Ammon's horn (tissue), 1 donor: ENCODE measurements at regions not wholly inside any gene's neighbourhood (a gene's known extent, or its start where the extent isn't known, plus 50 kb on each side); places are given as distances from the start of the nearest gene placed in this dataset.

Source experiments
- DNase-seq: peaks from one replicate; pipeline ENCODE4 v3.0.0-alpha.2; 2016; ENCODE audit warnings: low spot score

- no peak for DNase-seq
Measured at GRCh38 chr17:69605571-69605970, 191.1 kb downstream of the MAP2K6 start.

DNA sequence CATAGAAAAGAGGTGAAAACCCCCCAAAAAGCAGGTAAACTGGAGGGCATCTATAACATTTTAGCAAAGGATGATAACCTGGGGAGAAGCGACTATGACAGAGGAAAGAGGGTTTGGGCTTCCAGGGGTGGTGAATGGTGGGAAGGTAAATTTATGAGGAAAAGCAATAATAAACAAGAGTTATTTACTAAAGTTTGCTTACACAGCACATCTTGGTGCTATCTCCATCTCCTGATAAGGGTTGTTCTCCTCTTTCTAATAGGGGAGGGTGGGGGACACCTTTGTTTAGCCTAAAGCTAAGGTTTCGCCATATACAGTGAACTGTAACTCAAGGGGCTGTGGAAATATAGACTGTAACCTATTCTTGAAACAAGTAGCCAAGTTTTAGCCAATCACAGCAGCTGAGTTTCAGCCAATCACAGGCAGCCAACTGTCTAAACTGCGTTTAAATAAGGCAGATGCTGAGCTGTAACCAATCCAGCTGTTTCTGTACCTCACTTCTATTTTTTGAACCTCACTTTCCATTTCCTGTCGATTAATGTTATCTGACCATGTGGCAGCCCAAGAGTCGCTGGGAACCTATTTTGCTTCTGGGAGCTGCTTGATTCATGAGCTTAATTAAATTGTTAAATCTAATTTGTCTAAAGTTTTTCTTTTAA lies 191.8 kb downstream of the MAP2K6 start:
- no peak for DNase-seq

- DNase-seq: peak; percentile 91
Measured at GRCh38 chr17:69607162-69607834, 192.8 kb downstream of the MAP2K6 start.

DNA sequence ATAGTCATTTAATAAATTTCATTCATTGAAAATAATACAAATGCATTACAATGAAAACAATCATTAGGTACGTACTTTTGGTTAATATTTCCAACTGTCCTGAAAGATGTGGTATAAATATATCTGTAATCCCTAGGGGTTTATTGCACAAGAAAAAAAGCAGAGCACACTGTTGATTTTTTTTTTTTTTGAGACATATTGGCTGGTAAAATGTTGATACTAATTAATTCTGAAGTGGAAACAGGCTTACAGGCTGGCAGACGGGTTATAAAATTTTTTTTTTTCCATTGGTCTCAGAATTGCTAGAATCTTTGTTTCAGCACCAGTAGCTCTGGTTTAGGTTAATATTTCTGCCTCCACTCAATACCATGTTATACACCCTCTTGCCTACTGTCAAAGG lies 193.6 kb downstream of the MAP2K6 start:
- DNase-seq: no peak

DNA sequence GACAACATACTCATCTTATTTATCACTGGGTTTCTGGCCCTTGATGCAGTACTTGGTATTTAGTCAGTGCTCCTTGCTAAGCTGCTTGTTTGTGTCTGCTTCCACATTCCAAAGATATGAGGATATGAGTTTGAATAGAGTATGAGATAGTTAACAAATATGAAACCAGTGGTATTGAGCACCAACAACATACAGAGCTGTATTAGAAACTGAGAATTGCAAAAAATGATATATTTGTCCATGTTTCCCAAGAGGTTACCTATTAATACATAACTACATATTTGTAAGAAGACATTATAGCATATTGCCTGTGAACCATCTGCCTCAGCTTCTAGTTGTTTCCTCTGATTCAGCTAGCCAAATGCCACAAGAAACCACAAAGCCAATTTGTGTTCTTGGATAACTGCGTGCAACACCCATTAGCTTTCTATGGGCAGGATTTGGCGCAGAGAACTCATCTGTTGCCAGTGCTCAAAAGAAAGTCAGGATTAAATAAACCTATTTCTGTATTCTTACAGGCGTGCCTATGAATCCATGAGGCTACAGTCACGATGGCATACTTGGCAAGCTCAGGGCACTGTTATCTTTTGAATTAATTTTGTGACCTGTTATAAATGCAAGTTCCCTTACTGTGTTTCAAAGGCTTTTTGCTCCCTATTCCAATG lies 194.4 kb downstream of the MAP2K6 start:
- DNase-seq: peak; percentile 36

- DNase-seq: peak; percentile 30
Measured at GRCh38 chr17:69609473-69610305, 195.2 kb downstream of the MAP2K6 start.

- no peak for DNase-seq
Measured at GRCh38 chr17:69620363-69620762, 205.9 kb downstream of the MAP2K6 start.

- DNase-seq: no peak
Measured at GRCh38 chr17:69625474-69625873, 211.0 kb downstream of the MAP2K6 start.

DNA sequence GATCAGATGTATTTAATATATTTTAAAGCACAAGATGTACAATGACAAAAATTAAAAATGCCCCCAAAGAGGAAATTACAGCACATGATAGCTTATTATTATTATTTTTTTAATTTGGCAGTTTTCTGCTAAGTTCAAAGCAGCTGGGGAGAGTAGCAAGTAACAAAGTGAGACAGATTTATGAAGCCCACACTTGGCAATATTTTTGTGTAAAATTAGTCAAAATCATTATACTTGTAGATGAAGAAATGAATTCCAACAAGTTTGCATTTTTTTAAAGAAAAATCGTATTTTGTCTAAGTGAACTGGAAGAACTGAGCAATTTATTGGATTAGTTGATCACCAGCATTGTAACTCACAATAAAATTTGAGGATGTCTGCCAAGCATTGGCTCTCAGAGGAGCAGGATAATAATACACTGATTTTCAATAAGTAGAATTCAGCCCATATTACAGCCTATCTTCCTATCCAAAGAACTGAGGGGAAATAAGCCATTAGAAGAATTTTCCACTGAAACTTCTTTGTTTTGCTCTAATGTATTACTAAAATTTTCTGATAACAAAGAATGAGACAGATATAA lies 215.6 kb downstream of the MAP2K6 start:
- DNase-seq: no peak

GRCh38 chr17:69634844-69635243 lies 220.3 kb downstream of the MAP2K6 start:
- no peak for DNase-seq

DNA sequence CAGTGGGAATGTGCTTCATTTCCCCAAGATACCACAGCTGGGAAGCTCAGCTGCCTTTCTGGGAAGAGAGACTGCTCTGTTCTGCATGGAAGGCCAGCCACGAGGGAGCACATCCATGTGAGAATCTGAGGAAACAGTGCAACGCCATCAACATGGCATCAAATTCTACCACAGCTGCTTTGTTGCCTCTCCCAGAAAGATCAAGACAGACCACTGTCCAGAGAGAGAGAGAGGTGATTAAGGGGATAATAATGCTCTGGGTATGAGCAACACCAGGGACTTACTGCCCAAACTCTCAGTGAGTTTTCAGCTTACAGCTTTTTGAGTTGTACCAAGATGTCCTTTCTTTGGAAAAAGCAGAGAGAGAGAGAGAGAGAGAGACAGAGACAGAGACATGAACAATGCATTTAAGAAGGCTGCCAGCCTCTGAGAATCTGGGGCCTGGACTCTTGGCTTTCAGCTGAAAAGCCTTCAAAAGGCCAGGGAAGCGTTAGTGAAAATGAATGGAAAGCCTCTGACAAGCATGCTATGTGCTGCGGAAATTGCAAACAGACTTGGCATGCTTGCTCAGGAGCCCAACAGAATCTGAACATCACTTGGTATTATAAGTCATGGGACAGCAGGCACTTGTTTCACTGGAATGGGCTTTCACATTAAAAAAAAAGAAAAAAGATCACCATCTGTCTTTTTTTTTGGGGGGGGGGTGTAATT lies 223.1 kb downstream of the MAP2K6 start:
- DNase-seq: peak; percentile 7

DNA sequence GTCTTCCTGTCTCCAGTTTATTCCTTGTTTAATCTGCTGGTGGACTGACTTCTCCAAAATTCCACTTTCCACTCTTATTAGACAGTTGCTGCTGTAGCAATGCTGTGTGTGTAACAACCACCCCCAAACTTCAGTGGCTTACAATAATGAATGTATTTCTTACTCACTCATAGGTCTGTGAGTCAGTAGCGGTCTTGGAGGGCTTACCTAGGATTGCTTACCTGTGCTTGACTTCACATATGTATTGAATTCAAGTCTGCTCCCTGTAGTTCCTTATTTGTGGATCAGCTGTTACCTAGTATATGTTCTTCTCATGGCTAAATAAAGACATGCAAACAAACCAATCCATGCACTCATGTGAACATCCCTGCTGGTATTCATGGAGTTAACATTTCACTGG lies 224.6 kb downstream of the MAP2K6 start:
- DNase-seq: no peak

DNA sequence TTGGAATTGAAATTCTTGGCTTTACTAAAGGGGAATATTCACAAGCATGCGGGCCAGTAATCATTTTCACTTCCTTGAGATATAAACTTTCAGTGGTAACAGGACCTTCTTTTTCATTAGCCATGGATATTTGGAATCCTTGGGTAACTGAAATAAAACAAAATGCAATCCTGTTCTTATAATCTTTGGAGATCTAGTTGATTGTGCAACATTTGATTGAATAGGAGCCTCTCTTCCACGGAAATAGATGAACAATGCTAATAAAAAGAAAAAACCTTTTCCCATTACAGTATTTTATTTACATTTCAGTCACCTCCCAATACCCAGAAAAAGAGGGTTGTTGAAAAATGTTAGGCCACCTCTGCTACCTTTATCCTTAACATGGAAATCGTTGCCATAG lies 225.6 kb downstream of the MAP2K6 start:
- DNase-seq: no peak

- no peak for DNase-seq
Measured at GRCh38 chr17:69643686-69644085, 229.2 kb downstream of the MAP2K6 start.

GRCh38 chr17:69646729-69647128 lies 232.2 kb downstream of the MAP2K6 start:
- DNase-seq: no peak

- no peak for DNase-seq
Measured at GRCh38 chr17:69650881-69651280, 236.4 kb downstream of the MAP2K6 start.

GRCh38 chr17:69651921-69652320 lies 237.4 kb downstream of the MAP2K6 start:
- DNase-seq: no peak

- DNase-seq: no peak
Measured at GRCh38 chr17:69654981-69655855, 240.7 kb downstream of the MAP2K6 start.

GRCh38 chr17:69655902-69656301 lies 241.4 kb downstream of the MAP2K6 start:
- no peak for DNase-seq

DNA sequence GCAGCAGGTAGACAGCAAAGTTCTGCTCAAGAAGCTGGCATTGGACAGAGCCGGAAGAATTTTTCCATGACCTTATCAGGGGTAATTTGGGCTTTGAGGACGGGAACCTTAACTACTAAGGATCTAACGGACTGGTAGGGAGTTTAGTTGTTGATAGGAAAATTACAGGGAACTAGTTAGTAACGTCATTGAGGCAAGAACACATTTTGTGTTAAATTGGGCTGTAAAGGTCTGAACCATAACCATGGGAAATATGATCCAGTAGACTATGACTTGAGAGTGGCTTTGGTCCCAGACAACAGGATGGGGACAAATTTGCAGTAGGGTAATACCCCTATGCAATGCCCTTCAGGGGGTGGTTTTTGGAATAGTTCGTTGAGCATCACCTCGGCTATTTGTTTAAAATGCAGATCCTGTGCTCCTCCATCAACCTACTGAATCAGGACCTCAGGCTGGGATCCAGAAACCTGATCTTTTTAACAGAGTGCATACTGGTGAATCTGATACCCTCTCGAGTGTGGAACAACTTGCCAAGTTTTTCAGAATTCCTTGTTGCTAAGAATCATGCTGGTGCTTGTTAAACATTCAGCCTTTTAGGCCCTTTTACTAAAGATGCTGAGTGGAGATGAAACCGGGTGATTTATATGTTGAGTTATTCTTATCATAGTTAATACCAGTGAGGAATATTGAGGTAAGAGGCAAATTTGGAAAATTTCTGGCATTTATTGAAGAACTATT lies 255.1 kb downstream of the MAP2K6 start:
- no peak for DNase-seq
